GM12865 (cell line): ENCODE measurements at regions not wholly inside any gene's neighbourhood (a gene's known extent, or its start where the extent isn't known, plus 50 kb on each side); places are given as distances from the start of the nearest gene placed in this dataset.
A peak's percentile ranks its signal among the peaks of the same experiment; 100 is the strongest.

Experiments used
- DNase-seq: peaks from one replicate; pipeline ENCODE4 v3.0.0; 2010; ENCODE audit warnings: low read depth
- H3K4me3 ChIP-seq: 2 replicates; pipeline ENCODE4 v1.5.1; 2011; ENCODE audit warnings: mild to moderate bottlenecking, low read depth, low read length, control low read depth
- TF ChIP-seq, protein P1 (sequence below): IDR thresholded peaks from 2 replicates; pipeline ENCODE4 v1.5.1; 2011; ENCODE audit warnings: low read length, control low read depth, low read depth, inconsistent platforms; ENCODE audit not compliant: insufficient read depth; ENCODE audit errors: missing control alignments

DNA sequence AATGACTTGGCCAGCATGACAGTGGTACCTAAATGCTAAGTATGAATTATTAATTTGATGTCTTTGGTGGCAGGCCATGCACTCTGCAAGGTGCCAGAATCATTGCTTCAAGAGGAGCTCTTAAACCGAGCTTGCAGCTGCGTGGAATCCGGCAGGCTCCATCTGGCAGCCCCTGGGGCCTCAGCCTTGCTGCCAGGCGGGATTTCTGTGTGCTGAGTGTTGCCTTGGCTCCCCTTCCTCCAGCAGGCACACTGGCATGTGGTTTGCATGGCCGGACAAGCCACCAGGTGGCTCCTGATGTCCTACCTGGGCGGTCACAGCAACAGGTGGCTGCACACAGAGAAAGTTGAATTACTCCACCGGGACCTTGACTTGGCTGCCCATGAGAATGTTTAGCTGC is 155.4 kb downstream of the URB2 start:
- no peak overlapping the region for H3K4me3 ChIP-seq
- TF ChIP-seq, protein P1, sequence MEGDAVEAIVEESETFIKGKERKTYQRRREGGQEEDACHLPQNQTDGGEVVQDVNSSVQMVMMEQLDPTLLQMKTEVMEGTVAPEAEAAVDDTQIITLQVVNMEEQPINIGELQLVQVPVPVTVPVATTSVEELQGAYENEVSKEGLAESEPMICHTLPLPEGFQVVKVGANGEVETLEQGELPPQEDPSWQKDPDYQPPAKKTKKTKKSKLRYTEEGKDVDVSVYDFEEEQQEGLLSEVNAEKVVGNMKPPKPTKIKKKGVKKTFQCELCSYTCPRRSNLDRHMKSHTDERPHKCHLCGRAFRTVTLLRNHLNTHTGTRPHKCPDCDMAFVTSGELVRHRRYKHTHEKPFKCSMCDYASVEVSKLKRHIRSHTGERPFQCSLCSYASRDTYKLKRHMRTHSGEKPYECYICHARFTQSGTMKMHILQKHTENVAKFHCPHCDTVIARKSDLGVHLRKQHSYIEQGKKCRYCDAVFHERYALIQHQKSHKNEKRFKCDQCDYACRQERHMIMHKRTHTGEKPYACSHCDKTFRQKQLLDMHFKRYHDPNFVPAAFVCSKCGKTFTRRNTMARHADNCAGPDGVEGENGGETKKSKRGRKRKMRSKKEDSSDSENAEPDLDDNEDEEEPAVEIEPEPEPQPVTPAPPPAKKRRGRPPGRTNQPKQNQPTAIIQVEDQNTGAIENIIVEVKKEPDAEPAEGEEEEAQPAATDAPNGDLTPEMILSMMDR = no peak
- peak; percentile 4 for DNase-seq

DNA sequence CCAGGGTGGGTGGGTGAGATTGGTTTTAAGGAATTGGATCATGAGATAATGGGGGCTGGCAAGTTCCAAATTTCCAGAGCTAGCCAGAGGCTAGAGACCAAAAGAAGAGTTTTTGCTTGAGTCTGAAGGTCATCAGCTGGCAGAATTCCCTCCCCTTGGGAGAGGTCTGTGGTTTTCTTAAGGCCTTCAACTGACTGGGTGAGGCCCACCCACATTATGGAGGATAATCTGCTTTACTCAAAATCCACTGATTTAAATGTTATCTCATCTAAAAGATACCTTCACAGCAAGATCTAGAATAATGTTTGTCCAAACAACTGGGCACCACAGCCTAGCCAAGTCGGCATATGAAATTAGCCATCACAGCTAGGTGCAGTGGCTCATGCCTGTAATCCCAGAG is 156.4 kb downstream of the URB2 start:
- no peak for DNase-seq
- TF ChIP-seq, protein P1 = no peak
- no peak overlapping the region for H3K4me3 ChIP-seq

DNA sequence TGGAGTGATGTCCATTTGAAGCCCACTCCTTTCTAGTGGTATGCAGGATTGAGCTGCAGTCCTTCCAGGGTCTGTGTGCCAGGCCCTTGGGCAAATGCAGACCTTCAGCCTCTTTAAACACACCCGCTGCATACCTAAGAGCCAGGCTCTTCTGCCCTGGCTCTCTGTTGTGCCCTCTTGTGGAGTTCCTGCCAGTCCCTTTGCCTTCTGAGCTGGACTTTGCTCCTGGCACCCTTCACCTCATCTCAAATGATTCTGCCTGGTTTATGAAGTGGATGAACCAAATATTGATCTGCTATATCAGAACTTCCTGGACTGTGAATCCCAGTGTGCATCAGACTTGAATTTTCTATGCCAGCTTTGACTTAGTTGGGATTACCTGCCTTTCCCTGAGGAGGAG is 158.8 kb downstream of the URB2 start:
- DNase-seq = no peak
- TF ChIP-seq, protein P1 = no peak
- H3K4me3 ChIP-seq = no peak overlapping the region

DNA sequence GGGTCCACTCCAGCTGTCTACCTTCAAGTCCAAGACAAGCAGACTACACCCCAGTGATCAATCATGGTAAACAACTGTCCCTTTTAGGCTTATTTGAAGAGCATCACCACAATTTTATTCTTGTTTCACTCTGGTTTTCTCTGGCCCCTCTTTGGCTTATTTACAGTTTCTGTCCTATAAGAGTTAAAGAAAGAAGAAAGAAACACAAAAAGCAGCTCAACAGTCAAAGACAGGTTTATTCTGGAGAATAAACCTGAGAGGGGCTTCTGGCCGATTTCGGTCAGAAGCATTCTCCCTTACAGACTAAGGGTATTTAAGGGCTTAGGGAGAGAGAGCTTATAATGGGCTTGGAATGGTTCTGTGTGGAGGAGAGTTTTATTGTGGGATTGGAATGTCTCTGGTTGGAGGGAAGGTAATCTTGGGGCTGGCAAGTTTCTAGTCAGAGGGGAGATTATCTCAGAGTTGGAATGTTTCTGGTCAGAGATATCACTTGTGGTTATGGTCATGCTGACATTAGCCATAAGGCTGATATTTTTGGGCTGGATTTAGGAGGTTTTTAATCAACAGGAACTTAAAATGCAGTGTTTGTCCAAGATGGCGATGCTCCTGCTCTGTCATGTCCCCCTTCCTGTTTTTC is 161.0 kb downstream of the URB2 start:
- no peak for DNase-seq
- TF ChIP-seq, protein P1 = no peak
- no peak overlapping the region for H3K4me3 ChIP-seq

DNA sequence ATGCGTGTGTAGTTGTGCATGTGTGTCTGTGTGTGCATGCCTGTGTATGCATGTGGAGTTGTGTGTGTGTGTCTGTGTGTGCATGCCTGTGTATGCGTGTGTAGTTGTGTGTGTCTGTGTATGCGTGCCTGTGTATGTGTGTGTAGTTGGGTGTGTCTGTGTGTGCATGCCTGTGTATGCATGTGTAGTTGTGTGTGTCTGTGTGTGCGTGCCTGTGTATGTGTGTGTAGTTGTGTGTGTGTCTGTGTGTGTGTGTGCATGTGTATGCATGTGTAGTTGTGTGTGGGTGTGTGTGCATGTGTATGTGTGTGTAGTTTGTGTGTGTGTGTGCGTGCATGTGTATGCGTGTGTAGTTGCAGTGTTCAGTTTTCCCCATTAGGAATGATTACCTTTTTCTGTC is 162.0 kb downstream of the URB2 start:
- no peak for DNase-seq
- TF ChIP-seq, protein P1 = no peak

DNA sequence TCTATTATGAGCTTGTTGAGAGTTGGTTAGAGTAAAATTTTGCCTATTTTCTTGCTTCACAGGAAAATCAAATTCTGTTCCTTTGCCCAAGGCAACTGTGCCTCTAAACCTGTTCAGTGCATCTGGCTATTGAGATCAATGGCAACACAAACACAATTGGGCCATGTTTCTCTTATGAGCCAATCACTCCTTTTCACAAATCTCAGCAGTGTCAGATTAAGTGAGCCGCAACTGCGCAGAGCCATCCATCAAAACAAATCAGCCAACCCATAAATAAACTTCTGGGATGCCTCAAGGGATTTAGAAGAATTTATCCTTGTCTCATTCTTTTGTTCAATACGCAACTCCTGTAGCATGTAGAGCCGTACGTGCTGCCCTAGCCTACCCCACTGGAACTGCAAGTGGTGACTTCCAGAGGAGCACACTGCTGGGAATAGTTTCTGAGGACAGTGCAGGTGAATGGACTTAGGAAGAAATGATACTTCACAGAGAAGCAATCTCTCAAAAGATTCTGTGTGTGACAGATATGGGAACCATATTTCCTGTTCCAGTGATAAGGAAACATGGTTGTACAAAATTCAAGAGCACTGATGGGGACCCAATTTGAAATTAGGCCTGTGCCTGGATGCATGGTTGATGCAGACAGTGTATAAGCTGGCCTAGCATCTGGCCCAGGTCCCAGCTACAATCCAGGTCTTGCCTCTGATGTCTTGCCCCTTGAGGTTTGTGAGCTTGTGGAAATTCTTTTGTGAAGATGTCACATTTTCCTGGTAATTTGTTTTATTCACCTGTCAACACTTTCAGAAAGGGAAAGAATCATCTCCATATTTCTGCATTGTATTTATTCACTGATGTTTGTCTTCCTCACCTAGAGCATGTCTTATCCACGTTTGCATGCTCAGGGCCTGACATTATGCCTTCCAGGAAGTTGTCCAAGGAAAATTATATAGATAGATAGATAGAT is 166.2 kb downstream of the URB2 start:
- TF ChIP-seq, protein P1 = no peak
- no peak for DNase-seq
- H3K4me3 ChIP-seq = no peak overlapping the region

More for the DNA sequence above, 162.0 kb downstream of the URB2 start:
- no peak overlapping the region for H3K4me3 ChIP-seq

DNA sequence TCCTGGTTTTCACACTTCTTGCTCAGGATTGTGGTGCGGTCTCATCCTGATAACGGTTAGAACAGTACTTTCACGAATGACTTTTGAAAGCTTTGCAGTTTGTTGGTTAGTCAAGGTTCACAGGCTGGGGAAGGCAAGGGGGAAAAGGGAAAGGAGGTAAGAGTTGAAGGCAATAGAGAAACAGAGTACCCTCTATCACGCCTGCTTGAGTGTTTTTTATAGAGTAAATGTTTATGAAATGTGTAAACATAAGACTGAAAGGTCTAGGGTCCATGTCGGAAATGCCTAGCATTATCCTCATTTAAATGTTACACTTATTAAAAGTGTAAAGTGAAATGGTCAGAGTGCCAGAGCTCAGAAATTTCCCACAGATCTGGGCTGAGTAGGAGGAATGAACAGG is 167.4 kb downstream of the URB2 start:
- TF ChIP-seq, protein P1 = no peak
- no peak for DNase-seq
- H3K4me3 ChIP-seq = no peak overlapping the region
